Erythroblast (primary cell): ENCODE measurements at regions not wholly inside any gene's neighbourhood (a gene's known extent, or its start where the extent isn't known, plus 50 kb on each side); places are given as distances from the start of the nearest gene placed in this dataset.

Source experiments
- GATA1 ChIP-seq: IDR thresholded peaks from 2 replicates; pipeline ENCODE4 v1.6.1; 2011; ENCODE audit warnings: low read depth, mild to moderate bottlenecking, control low read depth, low read length, moderate library complexity
- POLR2A ChIP-seq: IDR thresholded peaks from 2 replicates; pipeline ENCODE4 v1.6.1; 2011; ENCODE audit warnings: mild to moderate bottlenecking, low read length

GRCh38 chr7:52980129-52980528 is 55.3 kb upstream of the POM121L12 start:
- TF ChIP-seq POLR2A, result no peak
- no peak for TF ChIP-seq GATA1
